Stomach smooth muscle (tissue), 2 donors: ENCODE measurements at regions not wholly inside any gene's neighbourhood (a gene's known extent, or its start where the extent isn't known, plus 50 kb on each side); places are given as distances from the start of the nearest gene placed in this dataset.
"Not testable (repeated sequence)": the region's sequence is repeated elsewhere in the genome, so short reads cannot be mapped to it uniquely, and the experiment has no call there.

Source experiments
- H3K27ac ChIP-seq: one replicate; pipeline ENCODE4 v1.7.0; 2013; ENCODE audit warnings: mild to moderate bottlenecking, low read length, inconsistent platforms
- H3K27me3 ChIP-seq, 2 donors: one replicate each; pipeline ENCODE4 v1.7.0; 2013; ENCODE audit warnings: low read length in 2 of 2; ENCODE audit not compliant: insufficient read depth in 2 of 2, control insufficient read depth in 1 of 2
- H3K36me3 ChIP-seq, 2 donors: one replicate each; pipeline ENCODE4 v1.7.0; 2013; ENCODE audit warnings: low read length in 2 of 2; ENCODE audit not compliant: control insufficient read depth in 2 of 2, insufficient read depth in 2 of 2
- H3K4me1 ChIP-seq: one replicate; pipeline ENCODE4 v1.7.0; 2013; ENCODE audit warnings: low read length; ENCODE audit not compliant: control insufficient read depth, insufficient read depth
- H3K4me3 ChIP-seq, 2 donors: one replicate each; pipeline ENCODE4 v1.7.0; 2013; ENCODE audit warnings: low read length in 2 of 2
- H3K9ac ChIP-seq, 2 donors: one replicate each; pipeline ENCODE4 v1.7.0; 2013; ENCODE audit warnings: low read length in 2 of 2, mild to moderate bottlenecking in 1 of 2
- H3K9me3 ChIP-seq, 2 donors: one replicate each; pipeline ENCODE4 v1.7.0; 2013; ENCODE audit warnings: low read length in 2 of 2; ENCODE audit not compliant: control insufficient read depth in 2 of 2
- donor health status: healthy.
- donor health status: Pancreatic carcinoma.

DNA sequence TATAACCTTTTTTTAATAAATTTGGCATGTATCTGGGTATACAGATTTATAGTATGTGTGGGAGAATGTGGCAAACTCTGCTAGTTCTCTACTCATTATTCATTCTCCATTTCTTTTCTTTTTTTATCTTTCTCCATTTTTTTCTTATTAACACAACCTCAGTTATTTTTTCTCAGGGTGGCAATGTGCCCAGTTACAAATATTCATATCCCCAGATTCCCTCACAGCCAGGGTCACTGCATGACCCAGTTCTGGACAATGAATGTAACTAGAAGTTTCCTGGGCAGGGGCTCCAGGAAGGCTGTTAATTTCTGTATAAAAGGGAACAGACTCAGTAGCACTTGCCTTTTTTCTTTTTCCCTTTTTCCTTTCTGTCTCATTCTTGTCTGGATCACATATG lies 95.6 kb downstream of the VCPKMT start:
- no peaks in the 10 kb centered on the region for H3K36me3 ChIP-seq

DNA sequence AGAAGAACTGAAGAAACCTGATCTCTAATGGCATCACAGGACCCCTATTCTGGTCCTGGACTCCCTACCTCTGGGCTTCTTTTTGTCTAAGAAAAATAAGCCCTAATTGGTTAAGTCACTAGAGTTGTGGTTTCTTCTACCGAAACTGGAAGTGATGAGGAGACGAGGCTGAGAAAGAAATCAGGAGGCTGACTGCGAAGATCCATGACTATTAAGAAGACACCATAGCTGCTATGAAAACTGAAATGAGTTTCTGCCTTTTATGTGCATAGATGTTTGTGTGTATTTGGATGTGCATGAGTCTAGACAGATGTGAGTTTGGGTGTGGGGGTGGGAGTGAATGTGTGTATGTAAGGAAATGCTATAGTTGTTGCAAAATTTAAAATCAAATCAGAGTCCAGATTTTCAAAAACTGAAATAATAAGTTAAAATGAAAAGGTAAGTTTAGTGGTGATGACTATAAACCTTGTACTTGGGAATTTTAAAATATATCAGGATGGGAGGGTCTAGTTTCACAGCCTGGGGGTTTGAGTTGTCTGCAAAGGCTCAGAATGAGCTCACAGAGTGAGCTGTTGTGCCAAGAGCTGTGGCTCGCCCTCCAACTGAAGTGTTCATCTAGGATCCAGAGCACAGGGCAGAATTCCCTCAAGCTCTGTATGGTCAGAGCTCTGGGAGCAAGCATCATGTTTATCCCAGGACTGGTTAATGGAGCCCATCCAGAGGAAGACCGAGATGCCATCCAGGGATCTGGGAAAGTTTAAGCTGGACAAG lies 94.9 kb downstream of the VCPKMT start:
- Histone ChIP-seq H3K27me3 (no peaks in the 10 kb centered on the region), H3K4me1 (peaks cover 24% of the 10 kb centered on the region), H3K36me3 (no peaks in the 10 kb centered on the region), H3K27ac (no peak overlapping the region), H3K9ac (no peak overlapping the region), H3K4me3 (no peak overlapping the region), H3K9me3 (peaks cover 3 to 8% of the 10 kb centered on the region in 2 donors)

More for the DNA sequence above, 95.6 kb downstream of the VCPKMT start:
- H3K4me3 ChIP-seq = no peak overlapping the region
- H3K4me1 ChIP-seq = peaks cover 23% of the 10 kb centered on the region
- H3K27ac ChIP-seq = no peak overlapping the region
- no peaks in the 10 kb centered on the region for H3K27me3 ChIP-seq
- peaks cover 3 to 7% of the 10 kb centered on the region in 2 donors for H3K9me3 ChIP-seq
- H3K9ac ChIP-seq = no peak overlapping the region

DNA sequence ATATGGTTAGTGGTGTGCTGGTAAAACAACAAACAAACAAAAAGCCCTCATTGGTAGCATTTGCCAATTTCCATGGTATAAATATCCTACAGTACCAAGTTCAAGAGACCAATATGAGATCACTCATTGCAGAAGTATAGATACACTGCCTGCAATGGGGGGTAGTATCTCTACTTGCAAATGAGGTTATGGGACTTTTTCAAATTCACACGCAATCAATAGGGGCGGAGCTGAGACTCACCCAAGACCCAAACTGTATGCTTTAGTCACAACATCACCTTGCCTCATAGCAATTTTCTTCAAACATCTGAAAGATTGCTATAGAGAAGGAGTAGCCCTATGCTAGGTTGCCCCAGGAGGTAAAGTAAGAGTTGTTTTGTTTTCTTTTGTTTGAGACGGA lies 93.7 kb downstream of the VCPKMT start:
- no peaks in the 10 kb centered on the region for H3K27me3 ChIP-seq

DNA sequence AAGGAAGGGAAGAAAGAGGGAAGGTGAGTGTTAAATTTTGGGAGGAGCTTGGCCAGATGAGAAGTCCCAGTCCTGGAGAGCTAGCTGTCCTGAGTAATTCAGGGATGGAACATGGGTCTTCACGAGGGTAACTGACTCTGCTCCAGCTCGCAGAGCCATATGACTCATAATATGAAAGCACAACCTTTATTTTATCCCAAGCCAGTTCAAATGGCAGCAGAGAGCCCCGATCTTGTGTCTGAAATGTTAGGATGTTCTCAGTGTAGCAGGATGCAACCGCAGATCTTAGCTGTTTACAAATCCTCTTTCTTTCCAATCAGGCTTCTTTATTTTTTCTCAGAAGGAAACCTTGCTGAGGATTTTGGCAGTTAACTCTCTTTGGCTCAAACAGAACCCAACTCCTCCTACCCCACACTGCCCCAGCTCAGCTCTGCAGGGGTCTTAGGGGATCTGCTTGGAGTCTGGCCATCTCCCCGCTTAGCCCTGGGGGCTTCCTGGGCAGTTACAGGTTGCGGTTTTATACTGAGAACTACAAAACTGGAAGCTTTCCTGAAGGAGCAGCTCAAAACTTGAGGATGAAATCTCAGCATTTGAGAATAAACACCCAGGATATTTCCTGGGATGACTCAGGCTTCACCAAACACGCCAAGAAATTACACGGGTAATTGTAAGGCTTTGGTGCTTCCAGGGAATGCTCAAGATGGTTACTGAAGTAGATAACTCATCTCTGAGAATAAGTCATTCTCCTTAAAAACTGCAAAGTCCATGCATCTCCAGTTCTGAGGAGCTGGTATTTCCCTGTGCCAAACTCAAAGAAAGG lies 92.5 kb downstream of the VCPKMT start:
- Histone ChIP-seq H3K4me1 (peaks cover 12% of the 10 kb centered on the region), H3K36me3 (no peaks in the 10 kb centered on the region), H3K27ac (peak overlapping the region; percentile 37), H3K9me3 (peaks cover 3 to 8% of the 10 kb centered on the region in 2 donors), H3K9ac (peak overlapping the region; percentile 21 to 31), H3K27me3 (no peaks in the 10 kb centered on the region), H3K4me3 (peak overlapping the region; percentile 19 to 23)

More for the DNA sequence above, 93.7 kb downstream of the VCPKMT start:
- Histone ChIP-seq H3K36me3 (no peaks in the 10 kb centered on the region), H3K27ac (no peak overlapping the region), H3K9me3 (peaks cover 3 to 8% of the 10 kb centered on the region in 2 donors), H3K4me3 (no peak overlapping the region), H3K9ac (no peak overlapping the region), H3K4me1 (peaks cover 24% of the 10 kb centered on the region)

DNA sequence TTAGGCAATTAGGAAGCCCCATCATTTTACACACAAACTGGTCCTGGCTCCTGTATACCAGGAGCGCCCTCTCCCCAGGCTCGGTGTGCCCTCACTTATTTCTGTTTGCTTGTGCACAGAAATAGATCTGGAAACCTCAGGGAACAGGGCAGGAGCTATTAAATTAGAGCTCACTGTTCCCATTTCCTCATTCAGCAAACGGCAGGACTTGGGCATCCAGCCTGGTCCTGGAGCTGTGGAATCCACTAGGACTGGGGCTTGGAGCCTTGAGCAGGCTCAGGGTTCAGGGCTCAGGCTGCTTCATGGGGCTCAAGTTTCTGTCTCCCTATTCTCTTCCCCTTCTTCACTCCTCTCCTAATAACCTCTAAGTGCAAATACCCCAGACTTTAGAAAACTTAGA lies 91.3 kb downstream of the VCPKMT start:
- no peak overlapping the region for H3K27ac ChIP-seq
- H3K4me1 ChIP-seq = peaks cover 12% of the 10 kb centered on the region
- no peaks in the 10 kb centered on the region for H3K36me3 ChIP-seq
- no peaks in the 10 kb centered on the region for H3K27me3 ChIP-seq
- H3K9me3 ChIP-seq = peaks cover 3 to 8% of the 10 kb centered on the region in 2 donors
- H3K4me3 ChIP-seq = no peak overlapping the region
- H3K9ac ChIP-seq = no peak overlapping the region

DNA sequence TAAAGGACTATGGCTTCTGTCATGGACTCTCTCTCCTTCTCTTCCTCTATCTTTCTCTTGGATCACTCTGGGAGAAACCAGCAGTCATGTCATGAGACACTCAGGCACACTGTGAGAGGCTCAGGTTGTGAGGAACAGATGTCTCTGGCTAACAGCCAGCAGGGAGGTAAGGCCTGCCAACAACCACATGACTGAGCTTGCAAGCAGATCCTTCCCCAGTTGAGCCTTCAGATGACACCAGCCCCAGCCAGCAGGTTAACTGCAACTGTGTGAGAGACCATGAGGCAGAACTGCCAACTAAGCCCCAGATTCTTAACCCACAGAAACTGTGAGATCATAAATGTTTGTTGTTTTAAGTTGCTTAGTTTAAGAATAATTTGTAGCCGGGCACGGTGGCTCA lies 90.6 kb downstream of the VCPKMT start:
- Histone ChIP-seq H3K4me1 (peaks cover 11% of the 10 kb centered on the region), H3K27ac (no peak overlapping the region), H3K27me3 (no peaks in the 10 kb centered on the region), H3K9me3 (peaks cover 3 to 5% of the 10 kb centered on the region in 2 donors), H3K9ac (no peak overlapping the region), H3K4me3 (no peak overlapping the region), H3K36me3 (no peaks in the 10 kb centered on the region)

DNA sequence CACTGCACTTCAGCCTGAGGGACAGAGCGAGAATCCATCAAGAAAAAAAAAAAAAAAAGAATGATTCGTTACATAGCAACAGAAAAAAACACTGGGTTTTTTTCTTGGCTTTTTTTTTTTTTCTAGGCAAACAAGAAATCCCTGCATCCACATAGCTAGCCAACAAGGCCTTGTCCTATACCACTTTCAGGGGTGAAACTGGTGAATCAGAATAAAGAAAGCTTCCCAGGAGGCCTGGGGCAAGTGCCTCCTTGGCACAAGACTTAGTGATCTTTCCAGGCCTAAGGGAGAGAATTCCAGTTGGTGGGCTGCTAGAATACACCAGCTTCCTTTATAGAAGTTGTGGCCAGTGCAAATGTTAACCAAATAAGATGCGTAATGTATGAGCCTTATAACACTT lies 90.0 kb downstream of the VCPKMT start:
- Histone ChIP-seq H3K4me3 (no peak overlapping the region), H3K9ac (no peak overlapping the region), H3K36me3 (no peaks in the 10 kb centered on the region), H3K27me3 (no peaks in the 10 kb centered on the region), H3K27ac (no peak overlapping the region), H3K4me1 (peaks cover 8% of the 10 kb centered on the region), H3K9me3 (peaks cover 3 to 5% of the 10 kb centered on the region in 2 donors)

DNA sequence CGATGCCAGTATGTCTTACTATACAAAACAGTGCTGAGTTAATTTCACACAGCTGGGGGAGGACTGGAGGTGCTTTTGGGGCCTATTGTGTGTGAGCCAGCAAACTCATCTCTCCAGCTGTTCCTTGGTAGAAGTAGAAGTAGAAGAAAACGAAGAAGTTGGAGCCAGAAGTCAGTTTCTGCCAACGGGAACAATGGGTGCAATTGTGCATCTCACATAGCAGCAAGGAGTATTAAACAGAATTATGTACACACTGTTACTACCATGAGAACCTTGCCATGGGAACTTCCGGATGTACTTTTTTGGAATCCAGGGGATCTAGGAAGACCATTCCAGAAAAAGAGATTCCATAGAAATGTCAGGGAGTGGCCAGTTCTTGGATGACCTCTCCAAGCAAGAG lies 88.6 kb downstream of the VCPKMT start:
- Histone ChIP-seq H3K4me1 (peaks cover 8% of the 10 kb centered on the region), H3K36me3 (no peaks in the 10 kb centered on the region), H3K4me3 (no peak overlapping the region), H3K27me3 (no peaks in the 10 kb centered on the region), H3K9ac (no peak overlapping the region), H3K9me3 (peaks cover 3 to 5% of the 10 kb centered on the region in 2 donors), H3K27ac (no peak overlapping the region)

DNA sequence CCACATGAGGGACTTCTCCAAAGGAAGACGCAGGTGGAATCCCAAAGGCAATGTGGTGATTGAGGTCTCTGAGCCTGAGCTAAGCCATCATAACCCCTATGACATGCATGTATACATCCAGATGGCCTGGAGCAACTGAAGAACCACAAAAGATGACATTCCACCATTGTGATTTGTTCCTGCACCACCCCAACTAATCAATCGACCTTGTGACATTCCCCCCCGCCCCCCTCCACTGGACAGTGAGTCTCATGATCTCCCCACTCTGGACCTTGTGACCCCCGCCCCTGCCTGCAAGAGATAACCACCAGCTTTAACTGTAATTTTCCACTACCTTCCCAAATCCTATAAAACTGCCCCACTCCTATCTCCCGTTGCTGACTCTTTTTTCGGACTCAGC lies 87.9 kb downstream of the VCPKMT start:
- no peak overlapping the region for H3K27ac ChIP-seq
- no peak overlapping the region for H3K4me3 ChIP-seq

DNA sequence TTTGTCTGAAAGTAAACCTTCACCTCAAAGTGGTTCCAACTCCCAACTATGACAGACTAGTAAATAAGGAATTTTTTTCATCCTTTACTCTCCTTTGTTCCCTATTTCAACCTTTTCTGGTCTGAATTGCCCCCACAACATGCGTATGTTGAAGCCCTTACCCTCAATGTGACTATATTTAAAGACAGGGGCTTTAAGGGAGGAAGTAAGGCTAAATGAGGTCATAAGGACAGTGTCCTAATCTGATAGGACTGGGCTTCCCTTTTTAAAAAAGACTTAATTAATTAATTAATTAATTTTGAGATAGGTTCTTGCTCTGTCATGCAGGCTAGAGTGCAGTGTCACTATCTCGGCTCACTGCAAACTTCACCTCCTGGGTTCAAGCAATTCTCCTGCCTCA lies 86.3 kb downstream of the VCPKMT start:
- peaks cover 3 to 5% of the 10 kb centered on the region in 2 donors for H3K9me3 ChIP-seq
- H3K4me3 ChIP-seq = no peak overlapping the region
- no peaks in the 10 kb centered on the region for H3K27me3 ChIP-seq
- no peaks in the 10 kb centered on the region for H3K36me3 ChIP-seq
- peaks cover 2% of the 10 kb centered on the region for H3K4me1 ChIP-seq
- no peak overlapping the region for H3K27ac ChIP-seq
- no peak overlapping the region for H3K9ac ChIP-seq

More for the DNA sequence above, 87.9 kb downstream of the VCPKMT start:
- H3K27me3 ChIP-seq = no peaks in the 10 kb centered on the region
- no peaks in the 10 kb centered on the region for H3K36me3 ChIP-seq
- no peak overlapping the region for H3K9ac ChIP-seq
- peaks cover 3 to 5% of the 10 kb centered on the region in 2 donors for H3K9me3 ChIP-seq
- peaks cover 8% of the 10 kb centered on the region for H3K4me1 ChIP-seq

DNA sequence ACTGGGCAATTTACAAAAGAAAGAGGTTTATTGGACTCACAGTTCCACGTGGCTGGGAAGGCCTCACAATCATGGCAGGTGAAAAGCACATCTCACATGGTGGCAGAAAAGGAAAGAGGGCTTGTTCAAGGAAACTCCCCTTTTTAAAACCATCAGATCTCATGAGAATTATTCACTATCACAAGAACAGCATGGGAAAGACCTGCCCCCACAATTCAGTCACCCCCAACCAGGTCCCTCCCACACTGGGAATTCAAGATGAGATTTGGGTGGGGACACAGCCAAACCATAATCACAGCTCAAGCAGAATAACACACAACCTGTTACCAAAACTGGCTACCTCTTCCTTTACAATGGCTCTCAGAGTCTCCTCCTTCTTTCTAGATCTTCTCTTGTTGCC lies 85.5 kb downstream of the VCPKMT start:
- H3K27ac ChIP-seq, H3K9ac ChIP-seq: not testable (repeated sequence)

More for the DNA sequence above, 85.5 kb downstream of the VCPKMT start:
- not testable (repeated sequence) for H3K4me3 ChIP-seq, H3K36me3 ChIP-seq, H3K4me1 ChIP-seq, H3K9me3 ChIP-seq, H3K27me3 ChIP-seq
